NT2/D1 (cell line): ENCODE measurements at regions not wholly inside any gene's neighbourhood (a gene's known extent, or its start where the extent isn't known, plus 50 kb on each side); places are given as distances from the start of the nearest gene placed in this dataset.

Experiments used
- YY1 ChIP-seq: IDR thresholded peaks from 2 replicates; pipeline ENCODE4 v1.6.1; 2011; ENCODE audit not compliant: insufficient read length, insufficient read depth
- ZNF274 ChIP-seq: IDR thresholded peaks from 2 replicates; pipeline ENCODE4 v1.6.1; 2011; ENCODE audit warnings: mild to moderate bottlenecking, low read depth, low read length

- TF ChIP-seq ZNF274, result no peak
- TF ChIP-seq YY1, result no peak
Measured at GRCh38 chr18:75827751-75828287, 400.3 kb upstream of the SMIM21 start.
